ENCODE measurements at regions not wholly inside any gene's neighbourhood (a gene's known extent, or its start where the extent isn't known, plus 50 kb on each side); places are given as distances from the start of the nearest gene placed in this dataset.

- no peaks in the 10 kb centered on the region for H3K9me3 ChIP-seq
- H3K4me1 ChIP-seq = no peaks in the 10 kb centered on the region
- TF ChIP-seq, protein P1, sequence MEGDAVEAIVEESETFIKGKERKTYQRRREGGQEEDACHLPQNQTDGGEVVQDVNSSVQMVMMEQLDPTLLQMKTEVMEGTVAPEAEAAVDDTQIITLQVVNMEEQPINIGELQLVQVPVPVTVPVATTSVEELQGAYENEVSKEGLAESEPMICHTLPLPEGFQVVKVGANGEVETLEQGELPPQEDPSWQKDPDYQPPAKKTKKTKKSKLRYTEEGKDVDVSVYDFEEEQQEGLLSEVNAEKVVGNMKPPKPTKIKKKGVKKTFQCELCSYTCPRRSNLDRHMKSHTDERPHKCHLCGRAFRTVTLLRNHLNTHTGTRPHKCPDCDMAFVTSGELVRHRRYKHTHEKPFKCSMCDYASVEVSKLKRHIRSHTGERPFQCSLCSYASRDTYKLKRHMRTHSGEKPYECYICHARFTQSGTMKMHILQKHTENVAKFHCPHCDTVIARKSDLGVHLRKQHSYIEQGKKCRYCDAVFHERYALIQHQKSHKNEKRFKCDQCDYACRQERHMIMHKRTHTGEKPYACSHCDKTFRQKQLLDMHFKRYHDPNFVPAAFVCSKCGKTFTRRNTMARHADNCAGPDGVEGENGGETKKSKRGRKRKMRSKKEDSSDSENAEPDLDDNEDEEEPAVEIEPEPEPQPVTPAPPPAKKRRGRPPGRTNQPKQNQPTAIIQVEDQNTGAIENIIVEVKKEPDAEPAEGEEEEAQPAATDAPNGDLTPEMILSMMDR (IDR thresholded peaks at IDR 0.05) = no peak
- H3K27ac ChIP-seq = no peak overlapping the region
- no peaks in the 10 kb centered on the region for H3K36me3 ChIP-seq
- H3K27me3 ChIP-seq = no peaks in the 10 kb centered on the region
- no peak for DNase-seq (ENCODE audit: low spot score in 2 of 2)
- no peak overlapping the region for H3K4me3 ChIP-seq
- intact Hi-C loops (cut with DNase I) = no loop called here
Measured at GRCh38 chr21:15433091-15433490, 296.7 kb upstream of the USP25 start.

DNA sequence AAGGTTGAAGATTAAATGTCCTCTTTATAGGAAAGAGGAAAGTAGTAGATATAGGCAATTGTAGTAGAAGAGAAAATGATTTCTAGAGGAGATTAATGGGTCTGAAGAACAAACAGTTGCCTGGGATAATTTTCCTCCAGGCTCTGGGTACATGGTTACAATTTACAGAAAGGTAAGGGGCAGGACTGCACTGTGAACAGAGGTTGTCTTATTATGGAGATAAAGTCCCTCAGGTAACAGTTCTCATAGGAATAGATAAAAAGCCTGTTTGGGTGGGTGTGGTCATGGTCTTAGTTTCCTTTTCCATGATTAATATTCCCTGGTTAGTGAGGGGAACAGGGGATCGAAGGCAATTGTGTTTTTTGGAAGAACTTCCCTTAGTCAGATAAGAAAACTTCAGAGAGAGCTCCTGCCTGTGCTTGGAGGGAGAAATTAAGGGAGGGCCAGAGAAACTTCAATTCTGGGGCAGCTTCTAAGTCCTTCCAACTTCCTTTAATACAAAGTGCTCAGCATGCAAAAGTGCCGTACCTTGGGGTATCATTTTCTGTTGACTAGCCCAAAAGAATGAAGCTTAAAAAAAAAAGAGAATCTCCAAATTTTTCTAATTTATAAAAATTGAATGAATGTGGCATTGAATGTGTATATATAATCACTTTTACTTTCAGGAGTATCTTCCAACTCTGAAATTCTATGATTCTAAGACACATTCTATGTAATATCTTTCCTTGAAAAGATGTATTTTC lies 295.4 kb upstream of the USP25 start:
- Histone ChIP-seq H3K4me3 (no peak overlapping the region), H3K36me3 (no peaks in the 10 kb centered on the region), H3K27me3 (no peaks in the 10 kb centered on the region), H3K4me1 (no peaks in the 10 kb centered on the region), H3K9me3 (no peaks in the 10 kb centered on the region), H3K27ac (no peak overlapping the region)
- intact Hi-C loops (cut with DNase I) = no loop called here
- DNase-seq (ENCODE audit: low spot score in 2 of 2) = no peak
- TF ChIP-seq, protein P1 (IDR thresholded peaks at IDR 0.05) = no peak

DNA sequence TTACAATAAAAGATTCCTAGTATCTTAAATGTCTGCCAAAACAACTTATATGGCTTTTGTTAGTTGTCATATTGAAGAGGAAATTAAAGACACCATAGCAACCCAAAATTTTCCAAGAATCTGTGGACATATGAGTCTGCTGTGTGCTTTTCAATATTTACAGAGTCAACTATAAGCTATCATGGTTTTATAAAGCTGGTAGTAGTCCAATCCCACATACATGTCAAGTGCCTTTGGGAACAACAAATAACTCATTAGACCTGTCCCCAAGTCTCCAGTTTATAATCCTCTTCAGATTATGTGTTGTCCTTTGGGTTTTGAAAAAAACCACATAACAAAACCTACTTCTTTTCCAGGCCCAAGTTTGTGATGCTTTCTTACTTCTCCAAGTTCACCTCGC lies 293.8 kb upstream of the USP25 start:
- H3K9me3 ChIP-seq = no peaks in the 10 kb centered on the region
- no peaks in the 10 kb centered on the region for H3K4me1 ChIP-seq
- no peak for DNase-seq (ENCODE audit: low spot score in 2 of 2)
- TF ChIP-seq, protein P1 (IDR thresholded peaks at IDR 0.05) = no peak
- no peak overlapping the region for H3K27ac ChIP-seq
- intact Hi-C loops (cut with DNase I) = no loop called here
- H3K27me3 ChIP-seq = no peaks in the 10 kb centered on the region
- H3K4me3 ChIP-seq = no peak overlapping the region
- H3K36me3 ChIP-seq = no peaks in the 10 kb centered on the region

- no peaks in the 10 kb centered on the region for H3K27me3 ChIP-seq
- H3K4me3 ChIP-seq = no peak overlapping the region
- H3K4me1 ChIP-seq = no peaks in the 10 kb centered on the region
- TF ChIP-seq, protein P1 (IDR thresholded peaks at IDR 0.05) = no peak
- intact Hi-C loops (cut with DNase I) = no loop called here
- no peaks in the 10 kb centered on the region for H3K9me3 ChIP-seq
- H3K27ac ChIP-seq = no peak overlapping the region
- no peaks in the 10 kb centered on the region for H3K36me3 ChIP-seq
- DNase-seq (ENCODE audit: low spot score in 2 of 2) = no peak
Measured at GRCh38 chr21:15437883-15438282, 291.9 kb upstream of the USP25 start.

GRCh38 chr21:15439726-15440125 lies 290.1 kb upstream of the USP25 start:
- Histone ChIP-seq H3K9me3 (no peaks in the 10 kb centered on the region), H3K4me1 (no peaks in the 10 kb centered on the region), H3K4me3 (no peak overlapping the region), H3K36me3 (no peaks in the 10 kb centered on the region), H3K27ac (no peak overlapping the region), H3K27me3 (no peaks in the 10 kb centered on the region)
- intact Hi-C loops (cut with DNase I) = no loop called here
- TF ChIP-seq, protein P1 (IDR thresholded peaks at IDR 0.05) = no peak
- no peak for DNase-seq (ENCODE audit: low spot score in 2 of 2)
